ENCODE measurements at regions not wholly inside any gene's neighbourhood (a gene's known extent, or its start where the extent isn't known, plus 50 kb on each side); places are given as distances from the start of the nearest gene placed in this dataset.

DNA sequence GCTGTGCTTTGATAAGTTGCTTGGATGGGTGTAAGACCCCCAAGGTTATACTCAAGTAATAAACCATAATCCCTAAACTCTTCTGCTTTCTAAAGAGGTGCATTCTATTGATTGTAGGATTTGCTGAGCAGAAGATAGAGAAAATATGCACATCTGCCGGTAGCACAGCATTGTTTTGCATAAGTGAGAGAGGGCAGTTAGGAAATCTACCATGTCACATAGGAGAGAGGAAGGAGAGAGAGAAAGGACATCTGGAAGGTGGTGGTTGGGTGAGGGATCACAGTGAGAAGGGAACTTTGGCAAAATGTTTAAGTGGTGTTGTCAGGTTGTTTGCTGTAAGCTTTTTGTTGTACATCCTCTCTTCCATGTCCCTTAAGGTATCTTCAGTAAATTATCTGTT is 73.6 kb upstream of the BDNF start:
- no peak for DNase-seq (ENCODE audit: low spot score)

DNA sequence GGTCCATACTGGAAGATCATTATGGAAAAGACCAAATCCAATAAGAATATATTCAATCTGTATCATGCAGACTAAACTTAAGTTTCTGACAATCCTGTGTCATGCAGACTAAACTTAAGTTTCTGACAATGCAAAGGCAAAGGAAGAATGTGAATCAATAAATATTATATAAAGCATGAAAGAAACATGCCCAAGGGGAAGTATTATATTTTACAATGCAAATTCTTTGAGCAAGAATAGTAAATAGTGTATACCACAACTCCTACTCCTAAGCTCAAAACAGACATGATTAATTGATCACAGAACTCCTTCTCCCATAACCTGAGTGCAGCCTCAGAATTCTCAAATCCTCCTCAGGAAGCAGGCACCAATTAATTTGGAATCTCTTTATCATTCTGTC is 71.3 kb upstream of the BDNF start:
- no peak for DNase-seq (ENCODE audit: low spot score)

- no peak for DNase-seq (ENCODE audit: low spot score)
Observed at GRCh38 chr11:27770576-27770975, 70.3 kb upstream of the BDNF start.

GRCh38 chr11:27763736-27764135 is 63.5 kb upstream of the BDNF start:
- no peak for DNase-seq (ENCODE audit: low spot score)

DNA sequence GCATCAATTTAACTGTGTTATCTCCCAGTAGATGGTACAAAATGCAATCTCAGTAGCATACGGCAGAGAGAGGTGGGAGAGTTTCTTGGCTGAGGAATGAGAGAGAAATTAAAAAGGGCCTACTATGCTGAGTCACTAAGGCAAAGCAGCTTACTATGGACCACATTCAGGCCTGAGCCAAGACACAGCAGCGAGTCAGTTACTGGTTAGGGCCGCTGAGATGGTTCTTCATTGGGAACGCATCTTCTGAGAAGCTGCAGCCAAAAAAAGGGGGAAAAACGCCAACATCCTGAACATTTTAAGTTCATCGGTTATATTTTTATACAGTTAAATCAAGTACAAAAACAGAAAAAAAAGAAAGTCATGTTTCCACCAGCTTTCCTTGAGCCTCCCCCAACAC is 61.1 kb upstream of the BDNF start:
- no peak for DNase-seq (ENCODE audit: low spot score)

- no peak for DNase-seq (ENCODE audit: low spot score)
Observed at GRCh38 chr11:27757953-27758352, 57.7 kb upstream of the BDNF start.

DNA sequence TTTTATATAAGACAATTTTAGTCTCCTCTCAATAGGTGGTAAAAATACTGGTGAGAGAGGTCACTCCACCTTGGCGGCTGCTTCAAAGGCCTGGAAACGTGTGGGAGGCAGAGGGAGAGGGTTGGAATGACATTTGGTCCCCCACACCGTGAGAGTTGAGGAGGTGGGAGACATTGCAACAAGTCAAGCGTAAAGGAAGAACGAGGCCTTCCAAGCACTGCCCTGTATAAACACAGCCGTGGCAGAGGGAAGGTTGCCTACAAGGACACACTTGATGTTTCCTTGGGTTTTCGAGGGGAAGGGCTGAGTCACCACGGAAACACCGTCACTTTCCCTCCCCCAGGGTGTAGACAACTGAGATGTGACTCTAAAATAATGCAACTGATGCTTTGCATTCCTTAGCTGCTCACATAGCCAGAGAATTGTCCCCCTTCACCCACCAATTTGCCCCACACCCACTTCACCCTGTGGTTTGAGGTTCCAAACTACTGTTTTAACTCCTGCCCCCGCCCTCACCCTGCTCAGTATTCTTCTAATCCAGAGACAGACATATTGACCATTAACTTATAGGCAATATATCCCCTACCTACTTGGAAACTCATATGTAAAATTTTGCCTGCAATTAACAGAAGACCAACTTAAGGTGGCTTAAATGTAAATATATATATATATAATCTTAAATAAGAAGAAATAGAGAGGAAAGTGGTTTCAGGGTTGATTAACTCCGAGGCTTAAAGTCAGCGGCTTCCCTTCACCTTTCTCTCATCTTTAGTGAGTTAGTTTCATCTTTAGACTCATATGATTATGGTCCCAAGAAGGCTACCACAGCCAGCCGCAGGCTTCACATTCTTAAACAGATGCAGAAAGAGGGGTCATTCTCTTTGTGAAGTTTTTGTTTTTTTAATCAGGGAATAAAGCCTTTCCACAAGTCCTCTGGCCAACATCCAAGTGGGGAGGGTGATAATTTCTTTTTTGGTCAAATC is 54.1 kb upstream of the BDNF start:
- DNase-seq (ENCODE audit: low spot score): no peak
